ENCODE measurements at regions not wholly inside any gene's neighbourhood (a gene's known extent, or its start where the extent isn't known, plus 50 kb on each side); places are given as distances from the start of the nearest gene placed in this dataset.

DNA sequence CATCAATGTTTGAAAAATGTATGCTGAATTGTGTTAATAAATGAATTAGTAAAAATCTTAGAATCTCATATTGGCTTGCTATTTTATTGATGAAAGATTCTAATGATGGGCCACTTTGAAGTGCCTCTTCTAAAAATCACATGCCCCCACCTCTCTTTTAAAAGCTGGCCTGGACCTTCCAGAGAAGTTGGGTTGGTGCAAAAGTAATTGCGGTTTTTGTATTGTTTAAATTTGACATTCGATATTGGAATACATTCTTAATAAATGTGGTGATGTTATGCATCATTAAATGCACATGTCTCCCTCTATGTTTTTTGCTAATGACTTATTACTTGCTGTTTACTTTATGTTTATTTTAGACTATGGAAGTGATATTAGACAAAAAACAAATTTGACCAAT lies 314.6 kb upstream of the C16orf82 start:
- no peak overlapping the region for H3K4me3 ChIP-seq (ENCODE audit: low read depth, low read length)
- H3K27me3 ChIP-seq (ENCODE audit: control insufficient read depth, insufficient read depth, low read length), result no peaks in the 10 kb centered on the region
- TF ChIP-seq, protein P1, sequence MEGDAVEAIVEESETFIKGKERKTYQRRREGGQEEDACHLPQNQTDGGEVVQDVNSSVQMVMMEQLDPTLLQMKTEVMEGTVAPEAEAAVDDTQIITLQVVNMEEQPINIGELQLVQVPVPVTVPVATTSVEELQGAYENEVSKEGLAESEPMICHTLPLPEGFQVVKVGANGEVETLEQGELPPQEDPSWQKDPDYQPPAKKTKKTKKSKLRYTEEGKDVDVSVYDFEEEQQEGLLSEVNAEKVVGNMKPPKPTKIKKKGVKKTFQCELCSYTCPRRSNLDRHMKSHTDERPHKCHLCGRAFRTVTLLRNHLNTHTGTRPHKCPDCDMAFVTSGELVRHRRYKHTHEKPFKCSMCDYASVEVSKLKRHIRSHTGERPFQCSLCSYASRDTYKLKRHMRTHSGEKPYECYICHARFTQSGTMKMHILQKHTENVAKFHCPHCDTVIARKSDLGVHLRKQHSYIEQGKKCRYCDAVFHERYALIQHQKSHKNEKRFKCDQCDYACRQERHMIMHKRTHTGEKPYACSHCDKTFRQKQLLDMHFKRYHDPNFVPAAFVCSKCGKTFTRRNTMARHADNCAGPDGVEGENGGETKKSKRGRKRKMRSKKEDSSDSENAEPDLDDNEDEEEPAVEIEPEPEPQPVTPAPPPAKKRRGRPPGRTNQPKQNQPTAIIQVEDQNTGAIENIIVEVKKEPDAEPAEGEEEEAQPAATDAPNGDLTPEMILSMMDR (IDR thresholded peaks at IDR 0.05; ENCODE audit: insufficient read depth, low read length, severe bottlenecking), result no peak
- FAIRE-seq (no peak), DNase-seq (ENCODE audit: low read depth) (no peak)
- H3K36me3 ChIP-seq (ENCODE audit: control insufficient read depth, insufficient read depth, low read length), result no peaks in the 10 kb centered on the region

DNA sequence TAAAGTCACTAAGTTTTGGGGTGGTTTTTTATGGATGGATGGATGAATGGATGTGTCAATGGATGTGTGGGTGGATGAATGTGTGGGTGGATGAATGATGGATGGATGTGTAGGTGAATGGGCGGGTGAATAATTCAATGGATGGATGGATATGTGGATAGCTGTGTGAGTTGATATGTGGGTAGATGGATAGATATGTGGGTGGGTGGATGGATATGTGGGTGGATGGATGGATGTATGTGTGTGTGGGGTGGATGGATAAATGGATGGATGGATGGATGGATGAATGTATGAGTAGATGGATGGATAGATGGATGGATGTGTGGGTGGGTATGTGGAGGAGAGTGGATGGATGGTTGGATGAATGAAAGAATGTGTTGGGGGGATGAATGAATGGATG lies 310.1 kb upstream of the C16orf82 start:
- Histone ChIP-seq H3K36me3 (ENCODE audit: control insufficient read depth, insufficient read depth, low read length) (no peaks in the 10 kb centered on the region), H3K27me3 (ENCODE audit: control insufficient read depth, insufficient read depth, low read length) (no peaks in the 10 kb centered on the region), H3K4me3 (ENCODE audit: low read depth, low read length) (no peak overlapping the region)
- no peak for DNase-seq (ENCODE audit: low read depth)
- no peak for FAIRE-seq
- TF ChIP-seq, protein P1 (IDR thresholded peaks at IDR 0.05; ENCODE audit: insufficient read depth, low read length, severe bottlenecking), result no peak

DNA sequence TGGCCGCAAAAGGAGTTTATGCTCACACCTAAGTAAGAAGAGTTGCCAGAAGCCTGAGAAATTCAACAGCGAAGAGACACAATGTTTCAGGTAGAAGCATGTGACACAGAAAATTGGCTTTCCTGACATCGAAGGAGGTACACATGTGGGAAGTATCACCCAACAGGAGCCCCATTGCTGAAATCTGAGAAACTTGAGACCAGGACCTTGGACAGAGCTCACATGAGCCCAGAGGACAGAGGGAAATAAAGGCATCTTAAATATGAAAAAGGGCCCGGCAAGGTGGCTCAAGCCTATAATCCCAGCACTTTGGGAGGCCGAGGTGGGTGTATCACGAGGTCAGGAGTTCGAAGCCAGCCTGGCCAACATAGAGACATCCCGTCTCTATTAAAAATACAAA lies 304.1 kb upstream of the C16orf82 start:
- TF ChIP-seq, protein P1 (IDR thresholded peaks at IDR 0.05; ENCODE audit: insufficient read depth, low read length, severe bottlenecking), result no peak
- FAIRE-seq, result no peak
- Histone ChIP-seq H3K36me3 (ENCODE audit: control insufficient read depth, insufficient read depth, low read length) (no peaks in the 10 kb centered on the region), H3K27me3 (ENCODE audit: control insufficient read depth, insufficient read depth, low read length) (no peaks in the 10 kb centered on the region), H3K4me3 (ENCODE audit: low read depth, low read length) (no peak overlapping the region)
- DNase-seq (ENCODE audit: low read depth), result no peak

DNA sequence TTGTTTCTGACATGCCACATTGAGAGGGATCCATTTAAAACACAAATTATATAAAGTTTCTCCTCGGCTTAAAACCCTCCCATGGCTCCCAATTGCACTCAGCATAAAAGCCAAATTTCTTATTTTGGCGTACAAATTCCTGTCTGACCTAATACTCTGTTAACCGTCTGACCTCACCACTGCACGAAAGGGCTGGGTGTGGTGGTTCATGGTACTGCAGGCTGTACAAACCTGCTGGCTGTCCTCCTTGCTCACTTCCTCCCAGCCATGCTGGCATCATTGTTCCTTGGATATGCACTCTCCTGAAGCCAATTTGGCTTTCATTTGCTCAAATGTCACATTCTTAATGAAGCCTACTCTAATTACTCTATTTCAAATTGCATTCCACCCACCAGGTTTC lies 301.6 kb upstream of the C16orf82 start:
- Histone ChIP-seq H3K36me3 (ENCODE audit: control insufficient read depth, insufficient read depth, low read length) (no peaks in the 10 kb centered on the region), H3K4me3 (ENCODE audit: low read depth, low read length) (no peak overlapping the region), H3K27me3 (ENCODE audit: control insufficient read depth, insufficient read depth, low read length) (no peaks in the 10 kb centered on the region)
- FAIRE-seq, result no peak
- TF ChIP-seq, protein P1 (IDR thresholded peaks at IDR 0.05; ENCODE audit: insufficient read depth, low read length, severe bottlenecking), result no peak
- DNase-seq (ENCODE audit: low read depth), result no peak

DNA sequence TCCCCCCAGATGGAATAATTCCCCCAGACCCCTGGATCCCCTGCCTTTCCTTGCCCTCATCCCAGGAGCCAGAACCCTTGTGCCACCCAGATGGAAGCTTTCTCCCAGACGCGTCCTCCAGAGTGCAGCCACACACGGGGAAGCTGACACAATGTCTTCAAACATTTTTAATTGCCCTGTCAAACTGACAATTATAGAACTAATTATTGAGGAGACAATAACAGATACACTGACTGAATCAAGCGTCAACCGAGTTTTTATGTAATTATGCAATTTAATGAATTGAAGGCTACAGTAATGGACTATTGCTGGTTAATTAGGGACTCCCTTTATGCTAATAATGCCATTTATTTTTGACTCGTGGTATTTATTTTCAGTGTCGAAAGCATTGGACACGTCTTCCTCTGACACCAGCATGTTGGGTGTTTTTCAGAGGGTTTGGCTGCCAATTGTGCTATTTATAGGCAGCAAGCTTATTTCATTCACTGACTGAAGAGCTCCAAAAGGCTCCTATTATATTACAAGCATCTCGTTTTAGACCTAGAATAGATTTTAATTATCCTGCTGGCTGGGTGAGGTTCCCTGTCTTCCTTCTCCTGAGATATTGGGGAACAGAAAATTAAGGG lies 298.2 kb upstream of the C16orf82 start:
- FAIRE-seq (no peak), DNase-seq (ENCODE audit: low read depth) (no peak)
- Histone ChIP-seq H3K4me3 (ENCODE audit: low read depth, low read length) (no peak overlapping the region), H3K27me3 (ENCODE audit: control insufficient read depth, insufficient read depth, low read length) (no peaks in the 10 kb centered on the region), H3K36me3 (ENCODE audit: control insufficient read depth, insufficient read depth, low read length) (no peaks in the 10 kb centered on the region)
- TF ChIP-seq, protein P1 (IDR thresholded peaks at IDR 0.05; ENCODE audit: insufficient read depth, low read length, severe bottlenecking), result no peak

DNA sequence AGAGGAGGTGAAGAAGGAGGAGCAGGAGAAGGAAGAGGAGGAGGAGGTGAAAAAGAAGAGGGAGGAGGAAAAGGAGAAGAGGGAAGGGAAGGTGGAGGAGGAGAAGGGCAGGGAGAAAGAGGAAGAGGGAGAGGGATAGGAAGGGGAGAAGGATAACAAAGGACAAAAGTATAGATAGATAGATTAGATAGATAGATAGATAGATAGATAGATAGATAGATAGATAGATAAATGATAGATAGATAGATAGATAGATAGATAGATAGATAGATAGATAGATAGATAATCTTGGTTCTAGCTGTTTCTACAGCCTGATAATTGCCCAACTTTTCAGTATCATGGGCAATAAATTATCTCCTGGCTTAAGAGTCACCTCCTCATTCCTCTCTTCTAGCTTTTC lies 296.2 kb upstream of the C16orf82 start:
- DNase-seq (ENCODE audit: low read depth) (no peak), FAIRE-seq (no peak)
- no peaks in the 10 kb centered on the region for H3K36me3 ChIP-seq (ENCODE audit: control insufficient read depth, insufficient read depth, low read length)
- H3K27me3 ChIP-seq (ENCODE audit: control insufficient read depth, insufficient read depth, low read length), result no peaks in the 10 kb centered on the region
- TF ChIP-seq, protein P1 (IDR thresholded peaks at IDR 0.05; ENCODE audit: insufficient read depth, low read length, severe bottlenecking), result no peak
- H3K4me3 ChIP-seq (ENCODE audit: low read depth, low read length), result no peak overlapping the region

All from bronchial epithelial cell (primary cell).